GM21390 (cell line): ENCODE measurements at regions not wholly inside any gene's neighbourhood (a gene's known extent, or its start where the extent isn't known, plus 50 kb on each side); places are given as distances from the start of the nearest gene placed in this dataset.
"Not testable (repeated sequence)": the region's sequence is repeated elsewhere in the genome, so short reads cannot be mapped to it uniquely, and the experiment has no call there.

Experiments
- ATAC-seq: cut with Tn5 transposase; IDR thresholded peaks from one replicate; pipeline ENCODE4 v1.9.1; 2021; ENCODE audit not compliant: unreplicated experiment

DNA sequence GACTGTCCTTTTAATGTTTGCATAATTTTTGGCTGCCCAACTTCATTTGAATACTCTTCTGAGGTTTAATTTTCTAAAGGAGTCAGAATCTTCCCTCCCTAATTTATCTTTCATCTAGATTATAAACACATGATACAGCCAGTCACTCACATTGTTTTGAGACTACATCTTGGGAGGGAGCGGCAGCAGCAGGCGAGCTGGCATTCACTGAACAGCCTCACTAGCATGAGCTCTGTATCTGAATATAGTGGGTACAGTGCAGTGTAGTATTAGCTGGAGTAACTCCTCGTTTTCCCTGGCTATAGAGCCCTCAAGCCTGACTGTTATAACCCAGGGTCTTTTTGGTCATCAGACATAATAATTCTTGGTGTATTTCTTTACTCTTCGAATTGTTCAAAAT, 969.2 kb upstream of the COX7C start:
- no peak for ATAC-seq

DNA sequence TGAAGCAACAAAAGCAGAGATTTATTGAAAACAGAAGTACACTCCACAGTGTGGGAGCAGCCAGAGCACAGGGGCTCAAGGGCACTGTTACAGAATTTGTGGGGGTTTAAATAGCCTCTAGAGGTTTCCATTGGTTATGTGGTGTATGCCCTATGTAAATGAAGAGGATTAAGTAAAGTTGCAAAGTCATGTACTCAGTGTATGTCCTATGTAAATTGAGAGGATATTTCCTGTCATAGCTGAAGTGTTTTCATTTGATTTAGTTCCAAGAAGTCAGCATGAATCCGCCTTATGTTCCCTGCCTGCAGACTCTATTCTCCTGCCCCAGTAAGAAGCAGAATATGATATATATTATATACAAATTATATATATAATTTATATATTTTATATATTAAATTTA, 966.0 kb upstream of the COX7C start:
- no peak for ATAC-seq

DNA sequence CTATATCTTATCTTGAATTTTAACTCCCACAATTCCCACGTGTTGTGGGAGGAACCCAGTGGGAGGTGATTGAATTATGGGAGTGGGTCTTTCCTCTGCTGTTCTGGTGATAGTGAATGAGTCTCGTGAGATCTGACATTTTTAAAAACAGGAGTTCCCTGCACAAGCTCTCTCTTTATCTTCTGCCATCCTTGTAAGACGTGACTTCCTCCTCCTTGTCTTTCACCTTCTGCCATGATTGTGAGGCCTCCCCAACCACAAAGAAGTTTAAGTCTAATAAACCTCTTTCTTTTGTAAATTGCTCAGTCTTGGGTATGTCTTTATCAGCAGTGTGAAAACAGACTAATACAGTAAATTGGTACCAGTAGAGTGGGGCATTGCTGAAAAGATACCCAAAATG, 963.6 kb upstream of the COX7C start:
- ATAC-seq = not testable (repeated sequence)

DNA sequence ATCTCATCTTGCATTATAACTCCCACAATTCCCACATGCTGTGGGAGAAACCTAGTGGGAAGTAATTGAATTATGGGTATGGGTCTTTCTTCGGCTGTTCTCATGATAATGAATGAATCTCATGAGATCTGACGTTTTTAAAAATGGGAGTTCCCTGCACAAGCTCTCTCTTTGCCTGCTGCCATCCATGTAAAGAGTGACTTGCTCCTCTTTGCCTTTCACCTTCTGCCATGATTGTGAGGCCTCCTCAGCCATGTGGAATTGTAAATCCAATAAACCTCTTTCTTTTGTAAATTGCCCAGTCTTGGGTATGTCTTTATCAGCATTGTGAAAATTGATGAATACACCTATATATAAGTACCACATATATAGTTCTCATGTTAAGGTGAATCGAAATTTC, 961.7 kb upstream of the COX7C start:
- no peak for ATAC-seq

DNA sequence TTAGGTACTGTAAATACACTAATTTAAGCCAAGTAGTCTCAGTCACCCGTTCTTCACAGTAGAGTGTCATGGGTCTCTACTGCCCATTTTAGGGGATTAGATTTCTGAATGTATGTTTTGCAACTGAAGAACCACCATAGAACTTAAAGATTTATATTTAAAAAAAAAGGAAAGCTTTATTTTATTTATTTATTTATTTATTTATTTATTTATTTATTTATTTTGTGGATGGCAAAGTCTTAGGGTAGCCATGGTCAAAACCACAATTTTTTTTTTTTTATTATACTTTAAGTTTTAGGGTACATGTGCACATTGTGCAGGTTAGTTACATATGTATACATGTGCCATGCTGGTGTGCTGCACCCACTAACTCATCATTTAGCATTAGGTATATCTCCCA, 960.4 kb upstream of the COX7C start:
- not testable (repeated sequence) for ATAC-seq

DNA sequence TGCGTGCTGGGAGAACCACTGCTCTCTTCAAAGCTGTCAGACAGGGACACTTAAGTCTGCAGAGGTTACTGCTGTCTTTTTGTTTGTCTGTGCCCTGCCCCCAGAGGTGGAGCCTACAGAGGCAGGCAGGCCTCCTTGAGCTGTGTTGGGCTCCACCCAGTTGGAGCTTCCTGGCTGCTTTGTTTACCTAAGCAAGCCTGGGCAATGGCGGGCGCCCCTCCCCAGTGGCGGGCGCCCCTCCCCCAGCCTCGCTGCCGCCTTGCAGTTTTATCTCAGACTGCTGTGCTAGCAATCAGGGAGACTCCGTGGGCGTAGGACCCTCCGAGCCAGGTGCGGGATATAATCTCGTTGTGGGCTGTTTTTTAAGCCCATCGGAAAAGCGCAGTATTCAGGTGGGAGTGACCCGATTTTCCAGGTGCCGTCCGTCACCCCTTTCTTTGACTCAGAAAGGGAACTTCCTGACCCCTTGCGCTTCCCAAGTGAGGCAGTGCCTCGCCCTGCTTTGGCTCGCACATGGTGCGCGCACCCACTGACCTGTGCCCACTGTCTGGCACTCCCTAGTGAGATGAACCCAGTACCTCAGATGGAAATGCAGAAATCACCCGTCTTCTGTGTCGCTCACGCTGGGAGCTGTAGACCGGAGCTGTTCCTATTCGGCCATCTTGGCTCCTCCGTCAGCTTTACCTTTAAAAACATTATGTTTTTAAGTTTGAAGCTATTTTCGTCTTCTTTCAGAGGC, 954.6 kb upstream of the COX7C start:
- ATAC-seq = not testable (repeated sequence)

DNA sequence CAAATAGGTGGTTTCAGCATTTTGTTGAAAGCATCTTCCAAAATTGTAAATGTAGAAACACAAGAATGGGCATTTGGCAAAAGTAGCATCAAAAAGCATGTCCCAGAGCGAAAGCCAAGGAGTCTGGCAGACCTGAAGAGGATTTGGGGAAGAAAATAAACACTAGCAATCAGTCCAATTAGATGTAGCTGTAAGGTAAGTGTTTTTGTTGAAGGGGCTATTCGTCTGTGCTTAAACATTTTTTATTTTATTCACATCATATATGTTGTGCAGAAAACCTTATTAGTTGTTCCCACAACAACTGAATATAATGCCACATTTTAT, 954.1 kb upstream of the COX7C start:
- no peak for ATAC-seq

DNA sequence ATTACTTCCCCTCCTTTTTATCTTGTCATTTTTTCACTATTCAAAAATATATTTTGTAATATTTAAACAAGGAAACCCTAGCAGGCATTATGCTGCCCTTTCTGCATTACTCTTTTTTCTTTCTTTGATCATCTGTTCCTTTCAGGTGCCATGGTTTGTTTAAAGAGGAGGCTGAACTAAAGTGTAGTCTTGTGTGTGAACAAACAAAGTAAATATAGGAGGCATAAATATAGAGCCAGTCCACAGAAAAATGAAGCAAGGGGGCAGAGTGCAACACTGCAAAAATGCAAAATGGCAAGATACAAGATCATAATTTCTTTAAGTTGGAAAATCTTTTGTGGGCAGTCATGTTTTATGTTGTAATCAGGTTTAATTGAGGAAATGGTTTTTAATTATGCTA, 947.3 kb upstream of the COX7C start:
- no peak for ATAC-seq

DNA sequence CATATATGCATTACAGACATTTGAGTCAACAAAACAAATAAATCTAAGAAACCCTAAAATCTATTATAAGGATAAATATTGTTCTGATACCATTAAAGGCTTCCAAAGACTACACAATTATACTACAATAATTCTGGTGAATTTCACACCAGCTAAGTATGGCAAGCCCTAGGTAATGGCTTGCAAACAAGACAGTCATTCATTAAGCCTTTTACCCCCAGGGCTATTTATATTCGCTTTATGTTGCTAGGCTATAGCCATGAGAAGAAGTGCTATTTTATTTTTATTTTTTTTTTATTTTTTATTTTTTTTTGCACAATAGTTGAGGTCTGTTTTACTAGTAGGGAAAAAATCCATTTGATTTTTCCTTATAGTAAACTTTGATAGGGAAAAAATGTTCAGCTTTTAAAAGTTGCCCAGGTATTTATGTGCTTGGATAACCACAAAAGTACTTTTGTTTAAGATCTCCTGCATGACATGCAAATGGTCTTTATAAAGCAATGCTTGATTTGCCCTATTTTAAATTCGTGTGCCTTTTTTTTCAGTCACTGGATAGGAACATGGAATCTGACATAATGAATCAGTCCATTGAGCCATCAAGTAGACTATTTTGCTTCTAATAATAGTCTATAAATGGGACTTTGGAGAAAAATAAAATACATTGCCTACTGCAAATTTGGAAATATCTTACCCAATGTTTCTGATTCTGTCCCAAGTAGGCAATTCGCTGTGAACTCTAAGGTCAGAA, 946.3 kb upstream of the COX7C start:
- ATAC-seq = no peak

DNA sequence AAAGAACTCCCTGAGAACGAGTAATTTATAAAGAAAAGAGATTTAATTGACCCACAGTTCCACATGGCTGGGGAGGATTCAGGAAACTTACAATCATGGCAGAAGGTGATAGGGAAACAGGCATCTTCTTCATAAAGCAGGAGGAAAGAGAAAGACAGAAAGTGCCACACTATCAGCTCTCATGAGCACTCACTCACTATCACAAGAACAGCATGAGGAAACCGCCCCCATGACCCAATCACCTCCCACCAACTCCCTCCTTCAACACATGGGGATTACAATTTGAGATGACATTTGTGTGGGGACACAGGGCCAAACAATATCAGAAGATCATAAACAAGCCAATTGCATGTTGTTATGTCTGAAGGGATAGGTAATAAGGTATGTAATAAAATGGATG, 935.9 kb upstream of the COX7C start:
- ATAC-seq = no peak

DNA sequence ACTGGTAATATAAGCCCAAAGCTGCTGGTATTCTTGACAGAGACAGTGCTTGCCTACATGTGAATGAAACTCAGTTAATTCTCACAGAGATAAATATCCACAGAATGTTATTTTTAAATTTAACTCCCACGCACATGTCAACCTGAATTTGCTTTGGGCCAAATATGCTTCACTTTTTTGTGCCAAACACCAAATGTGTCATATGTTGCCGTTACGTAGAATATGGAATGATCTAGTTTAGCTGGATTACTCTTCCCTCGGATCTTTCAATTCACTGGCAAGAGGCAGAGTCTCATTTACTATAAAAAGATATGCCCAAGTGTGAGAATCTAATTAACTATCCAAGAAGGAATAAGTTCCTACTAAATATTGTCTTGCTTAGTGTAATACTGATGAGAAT, 933.4 kb upstream of the COX7C start:
- ATAC-seq = no peak

DNA sequence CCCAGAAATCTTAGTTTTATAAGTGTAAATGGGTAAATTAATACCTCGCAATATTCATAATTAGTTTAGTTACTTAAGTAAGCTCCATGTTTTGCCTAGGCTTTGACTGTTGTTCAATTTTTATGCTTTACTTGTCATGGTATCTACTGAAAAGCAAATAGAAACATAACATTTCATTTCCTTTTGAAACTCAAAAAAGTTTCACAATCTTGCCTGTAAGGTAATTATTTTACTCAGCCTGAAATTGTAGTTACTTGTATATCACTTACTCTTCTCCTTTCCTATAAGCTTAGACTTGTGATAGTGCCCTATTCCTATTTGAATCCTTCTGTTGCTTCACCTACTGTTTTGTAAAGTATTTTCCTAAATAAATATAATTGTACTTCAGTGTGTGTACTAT, 914.4 kb upstream of the COX7C start:
- no peak for ATAC-seq

DNA sequence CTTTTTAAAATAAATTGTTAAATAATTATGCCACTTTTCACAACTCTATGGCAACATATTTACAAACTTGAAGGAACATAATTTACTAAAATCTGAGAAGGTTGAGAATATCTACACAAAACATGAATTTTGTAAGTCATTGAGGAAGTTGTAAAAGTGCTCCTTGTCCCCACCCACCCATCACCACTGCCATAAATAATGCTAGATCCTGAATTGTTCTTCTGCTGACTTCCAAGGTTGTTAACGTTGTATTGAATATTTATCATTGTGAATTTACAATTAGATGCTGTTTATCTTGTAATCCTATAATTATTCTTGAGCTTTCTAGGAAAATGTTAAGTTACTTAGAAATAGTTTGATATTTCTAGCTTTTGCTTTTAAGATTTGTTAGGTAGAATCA, 908.0 kb upstream of the COX7C start:
- no peak for ATAC-seq

DNA sequence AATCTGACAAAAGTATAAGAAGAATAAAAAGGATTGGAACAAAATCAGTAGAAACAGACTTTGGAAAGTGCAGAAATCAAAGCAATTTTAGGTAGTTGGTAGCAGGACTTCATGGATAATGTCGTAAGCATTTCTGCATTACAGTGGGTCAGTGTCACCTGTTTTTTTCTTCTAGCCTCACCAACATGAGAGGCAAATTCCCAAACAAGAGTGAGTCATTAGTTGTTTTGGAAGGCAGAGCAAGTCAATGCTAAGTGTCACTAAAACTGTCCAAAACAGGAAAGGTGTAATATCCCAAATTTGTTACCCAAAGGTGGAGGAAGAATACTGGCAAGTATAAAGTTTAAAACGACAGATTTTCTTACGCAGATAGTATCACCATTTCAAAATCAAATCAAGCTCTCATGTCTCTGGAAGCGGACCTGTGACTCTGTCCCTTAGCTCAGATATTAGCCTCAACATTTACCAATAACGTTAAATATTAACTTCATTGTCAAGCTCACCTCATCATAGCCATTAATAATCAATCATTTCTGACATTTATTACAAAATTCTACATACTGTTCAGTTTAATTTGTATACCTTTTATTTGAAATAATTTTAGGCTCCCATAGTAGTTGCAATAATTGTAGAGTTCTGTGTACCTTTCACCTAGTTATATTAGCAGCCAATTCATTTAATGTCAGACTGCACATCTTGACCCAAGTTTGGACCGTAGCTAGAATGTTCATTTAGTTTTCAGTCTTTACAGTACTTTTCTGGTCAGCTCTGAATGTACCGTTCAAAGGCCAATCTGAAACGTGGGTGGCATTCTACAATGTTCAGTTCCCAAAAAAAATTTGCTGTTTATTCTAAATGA, 901.2 kb upstream of the COX7C start:
- ATAC-seq = no peak

DNA sequence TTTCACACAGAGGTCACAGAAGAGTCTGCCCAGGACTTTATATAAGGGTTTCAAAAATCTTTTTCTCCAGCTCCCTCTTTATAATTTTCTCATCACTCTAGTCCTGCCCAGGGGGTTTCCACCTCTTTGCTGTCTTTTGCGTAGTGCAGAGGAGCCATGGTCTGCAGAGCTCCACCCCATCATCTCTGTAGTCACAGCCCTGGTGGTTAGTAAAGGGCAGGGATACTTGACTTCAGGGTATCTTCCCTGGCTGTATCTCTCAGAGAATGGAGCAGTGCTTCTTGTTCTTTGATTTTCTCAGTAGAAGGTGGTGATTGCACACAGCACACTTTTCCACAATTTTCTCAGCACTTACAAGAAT, 900.6 kb upstream of the COX7C start:
- no peak for ATAC-seq

DNA sequence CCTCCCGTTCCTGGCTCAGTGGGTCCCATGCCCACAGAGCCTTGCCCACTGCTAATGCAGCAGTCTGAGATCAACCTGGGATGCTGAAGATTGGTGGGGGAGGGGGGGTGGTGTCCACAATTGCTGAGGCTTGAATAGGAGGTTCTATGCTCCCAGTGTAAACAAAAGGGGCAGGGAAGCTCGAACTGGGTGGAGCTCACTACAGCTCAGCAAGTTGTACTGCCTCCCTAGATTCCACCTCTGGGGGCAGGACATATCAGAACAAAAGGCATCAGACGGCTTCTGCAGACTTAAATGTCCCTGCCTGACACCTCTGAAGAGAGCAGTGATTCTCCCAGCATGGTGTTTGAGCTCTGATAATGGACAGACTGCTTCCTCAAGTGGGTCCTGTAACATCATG, 885.6 kb upstream of the COX7C start:
- ATAC-seq = no peak

DNA sequence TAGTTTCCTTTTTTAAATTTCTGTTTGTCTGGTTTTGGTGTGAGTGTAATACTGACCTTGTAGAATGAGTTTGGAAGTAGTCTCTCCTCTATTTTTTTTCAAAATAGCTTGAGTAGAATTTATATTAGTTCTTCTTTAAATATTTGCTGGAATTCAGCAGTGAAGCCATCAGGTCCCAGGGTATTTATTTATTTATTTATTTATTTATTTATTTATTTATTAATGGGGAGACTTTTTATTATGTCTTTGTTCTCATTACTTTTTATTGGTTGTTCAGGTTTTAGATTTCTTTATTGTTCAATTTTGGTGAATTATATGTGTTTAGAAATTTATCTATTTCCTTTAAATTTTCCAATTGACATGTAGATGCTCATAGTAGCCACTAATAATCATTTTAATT, 875.8 kb upstream of the COX7C start:
- no peak for ATAC-seq

DNA sequence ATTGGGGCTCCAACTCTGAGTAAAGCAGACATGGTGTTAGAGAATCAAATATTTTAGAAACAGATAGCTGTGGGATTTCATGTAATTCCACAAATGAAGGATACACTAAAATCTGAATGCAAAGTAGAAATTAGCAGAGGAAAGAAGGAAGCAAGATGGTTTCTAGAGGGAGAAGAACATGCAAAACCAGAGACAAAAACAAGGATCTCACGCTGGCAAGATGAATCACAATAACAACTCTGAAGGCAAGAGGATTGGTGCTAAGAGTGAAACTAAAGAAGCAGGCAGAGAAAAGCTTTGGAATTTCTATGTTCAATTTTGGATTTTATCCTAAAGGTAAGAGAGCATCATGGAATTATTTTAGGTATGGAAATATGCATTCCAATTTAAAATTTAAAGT, 857.2 kb upstream of the COX7C start:
- ATAC-seq = no peak

DNA sequence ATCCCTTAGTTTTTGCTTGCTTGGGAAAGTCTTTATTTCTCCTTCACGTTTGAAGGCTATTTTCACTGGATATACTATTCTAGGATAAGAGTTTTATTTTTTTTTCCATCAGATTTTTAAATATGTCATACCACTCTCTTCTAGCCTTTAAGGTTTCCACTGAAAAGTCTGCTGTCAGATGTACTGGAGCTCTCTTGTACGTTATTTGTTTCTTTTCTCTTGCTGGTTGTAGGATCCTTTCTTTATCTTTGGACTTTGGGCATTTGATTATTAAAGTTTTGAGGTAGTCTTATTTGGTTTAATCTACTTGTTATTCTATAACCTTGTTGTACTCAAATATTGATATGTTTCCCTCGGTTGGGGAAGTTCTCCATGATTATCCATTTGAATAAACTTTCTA, 848.4 kb upstream of the COX7C start:
- no peak for ATAC-seq

DNA sequence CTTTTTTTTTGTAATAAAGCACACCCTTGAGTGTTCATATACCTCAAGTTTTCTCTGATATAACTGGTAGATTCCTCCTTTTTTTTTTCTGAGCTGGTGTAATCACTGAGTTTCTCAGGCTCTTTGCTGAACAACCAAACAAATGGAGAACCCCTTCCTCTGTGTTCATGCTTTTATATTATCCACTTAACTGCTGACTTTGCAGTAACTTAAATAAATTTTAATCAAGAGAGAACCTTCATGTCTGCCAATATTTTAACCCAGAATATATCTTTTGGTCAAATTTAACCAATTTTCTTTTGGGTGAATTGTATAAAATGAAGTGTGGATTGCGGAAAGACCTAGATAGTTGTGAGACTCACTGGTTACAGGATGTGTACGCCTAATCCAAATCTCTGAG, 833.0 kb upstream of the COX7C start:
- no peak for ATAC-seq

DNA sequence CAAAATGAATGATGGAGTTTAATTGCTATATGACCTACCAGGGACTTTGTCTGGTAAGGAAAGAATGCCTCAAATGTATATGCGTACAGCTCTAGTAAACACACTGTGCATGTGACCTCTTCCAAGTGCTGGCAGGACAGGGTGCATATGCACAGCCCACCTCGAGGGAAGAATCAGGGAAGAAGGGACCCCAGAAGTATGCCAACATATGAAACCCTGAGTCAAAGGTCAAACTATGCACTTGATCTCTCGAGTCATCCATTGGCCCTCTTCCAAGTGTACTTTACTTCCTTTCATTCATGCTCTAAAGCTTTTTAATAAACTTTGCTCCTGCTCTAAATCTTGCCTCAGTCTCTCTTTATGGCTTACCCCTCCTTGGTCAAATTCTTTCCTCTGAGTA, 804.6 kb upstream of the COX7C start:
- no peak for ATAC-seq

DNA sequence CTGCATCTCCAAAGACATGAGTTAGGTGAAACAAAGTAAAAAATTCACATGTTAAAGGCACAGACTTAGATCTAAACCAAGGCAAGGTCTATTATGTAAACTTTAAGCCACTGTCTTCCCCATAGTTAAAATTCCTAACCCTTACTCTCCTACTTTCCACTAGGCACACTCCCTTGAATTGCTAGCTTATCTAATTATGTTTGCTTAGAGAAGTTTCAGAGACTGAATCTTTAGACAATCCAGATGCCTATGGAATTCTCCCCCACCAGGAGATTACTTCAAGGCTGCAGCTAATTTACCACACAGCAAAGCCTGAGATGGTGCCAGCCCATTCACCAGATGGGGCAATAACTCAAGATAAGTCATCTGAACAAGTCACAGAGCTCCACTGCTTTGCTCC, 803.1 kb upstream of the COX7C start:
- ATAC-seq = no peak
